ENCODE measurements at regions not wholly inside any gene's neighbourhood (a gene's known extent, or its start where the extent isn't known, plus 50 kb on each side); places are given as distances from the start of the nearest gene placed in this dataset.

DNA sequence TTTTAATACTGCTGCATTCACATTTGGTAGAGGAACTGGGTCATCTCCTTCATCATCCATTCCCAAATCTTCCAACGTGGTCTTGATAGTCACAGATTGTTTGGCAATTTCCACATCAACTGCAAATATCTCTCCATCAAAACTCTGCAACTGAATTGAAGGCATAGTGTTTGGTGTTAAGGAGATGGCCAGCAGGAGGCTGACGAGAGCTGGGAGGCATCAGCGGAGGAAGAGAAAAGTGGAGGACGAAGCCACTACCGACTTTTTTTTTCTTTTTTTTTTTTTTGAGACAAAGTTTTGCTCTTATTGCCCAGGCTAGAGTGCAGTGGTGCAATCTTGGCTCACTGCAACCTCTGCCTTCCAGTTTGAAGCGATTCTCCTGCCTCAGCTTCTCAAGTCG lies 205.0 kb upstream of the KCTD7 start:
- H3K36me3 Mint-ChIP-seq (ENCODE audit: insufficient read depth): peaks cover 13% of the 10 kb centered on the region
- DNase-seq (ENCODE audit: low spot score, unreplicated experiment): no peak
- H3K27ac Mint-ChIP-seq: no peak overlapping the region
- TF ChIP-seq CTCF (IDR thresholded peaks at IDR 0.05; ENCODE audit: unreplicated experiment): no peak
- H3K4me1 Mint-ChIP-seq (ENCODE audit: low read depth): no peaks in the 10 kb centered on the region
- H3K4me3 Mint-ChIP-seq (ENCODE audit: low read depth): no peak overlapping the region
- peaks cover 3% of the 10 kb centered on the region for H3K9me3 Mint-ChIP-seq (ENCODE audit: low read depth)
- H3K27me3 Mint-ChIP-seq: no peaks in the 10 kb centered on the region

- no peaks in the 10 kb centered on the region for H3K4me1 Mint-ChIP-seq (ENCODE audit: low read depth)
- no peaks in the 10 kb centered on the region for H3K27me3 Mint-ChIP-seq
- H3K27ac Mint-ChIP-seq: no peak overlapping the region
- no peak overlapping the region for H3K4me3 Mint-ChIP-seq (ENCODE audit: low read depth)
- H3K9me3 Mint-ChIP-seq (ENCODE audit: low read depth): peaks cover 3% of the 10 kb centered on the region
- DNase-seq (ENCODE audit: low spot score, unreplicated experiment): no peak
- TF ChIP-seq CTCF (IDR thresholded peaks at IDR 0.05; ENCODE audit: unreplicated experiment): no peak
- H3K36me3 Mint-ChIP-seq (ENCODE audit: insufficient read depth): peaks cover 14% of the 10 kb centered on the region
Observed at GRCh38 chr7:66426332-66426731, 202.3 kb upstream of the KCTD7 start.

DNA sequence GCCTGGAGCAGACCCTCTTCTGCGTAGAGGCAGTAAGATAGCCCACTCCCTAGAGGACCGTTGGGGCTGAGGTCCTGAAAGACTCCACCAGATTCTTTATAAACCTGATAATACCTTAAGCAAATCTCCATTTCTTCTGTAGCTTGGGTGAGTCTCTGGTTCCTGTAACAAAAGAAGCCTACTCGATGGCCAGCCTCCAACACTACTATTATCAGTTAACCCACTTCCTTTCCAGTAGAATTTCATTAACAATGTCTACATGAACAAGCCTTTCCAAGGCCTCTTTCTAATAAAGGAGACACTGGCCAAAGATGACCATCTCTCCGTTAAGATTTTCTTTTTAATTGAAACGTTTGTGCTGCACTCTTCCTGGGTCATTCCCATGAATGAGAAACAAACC lies 201.7 kb upstream of the KCTD7 start:
- no peak for TF ChIP-seq CTCF (IDR thresholded peaks at IDR 0.05; ENCODE audit: unreplicated experiment)
- no peak for DNase-seq (ENCODE audit: low spot score, unreplicated experiment)
- Mint-ChIP-seq H3K27me3 (no peaks in the 10 kb centered on the region), H3K27ac (no peak overlapping the region), H3K36me3 (ENCODE audit: insufficient read depth) (peaks cover 14% of the 10 kb centered on the region), H3K4me3 (ENCODE audit: low read depth) (no peak overlapping the region), H3K9me3 (ENCODE audit: low read depth) (peaks cover 3% of the 10 kb centered on the region), H3K4me1 (ENCODE audit: low read depth) (no peaks in the 10 kb centered on the region)

DNA sequence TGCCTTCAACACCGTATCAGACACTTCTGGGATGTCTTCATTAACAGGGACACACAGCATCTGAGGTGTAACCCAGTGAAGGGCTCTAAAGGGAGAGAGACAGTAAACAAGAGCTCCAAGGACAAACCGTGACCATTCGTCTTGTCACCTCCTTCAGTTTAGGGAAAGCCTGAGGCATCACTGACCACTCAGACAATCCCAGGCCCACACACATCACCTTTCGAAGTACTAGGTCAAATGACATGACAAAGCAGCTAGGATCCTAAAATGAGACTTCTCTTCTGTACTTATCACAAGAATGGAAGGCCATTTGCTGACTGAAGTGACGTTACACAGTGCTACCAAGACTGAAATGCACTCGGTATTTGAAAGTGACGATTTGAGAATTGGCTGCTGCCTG lies 200.7 kb upstream of the KCTD7 start:
- Mint-ChIP-seq H3K9me3 (ENCODE audit: low read depth) (peaks cover 3% of the 10 kb centered on the region), H3K27me3 (no peaks in the 10 kb centered on the region), H3K36me3 (ENCODE audit: insufficient read depth) (peaks cover 14% of the 10 kb centered on the region), H3K4me3 (ENCODE audit: low read depth) (no peak overlapping the region), H3K4me1 (ENCODE audit: low read depth) (no peaks in the 10 kb centered on the region), H3K27ac (no peak overlapping the region)
- no peak for TF ChIP-seq CTCF (IDR thresholded peaks at IDR 0.05; ENCODE audit: unreplicated experiment)
- DNase-seq (ENCODE audit: low spot score, unreplicated experiment): no peak

DNA sequence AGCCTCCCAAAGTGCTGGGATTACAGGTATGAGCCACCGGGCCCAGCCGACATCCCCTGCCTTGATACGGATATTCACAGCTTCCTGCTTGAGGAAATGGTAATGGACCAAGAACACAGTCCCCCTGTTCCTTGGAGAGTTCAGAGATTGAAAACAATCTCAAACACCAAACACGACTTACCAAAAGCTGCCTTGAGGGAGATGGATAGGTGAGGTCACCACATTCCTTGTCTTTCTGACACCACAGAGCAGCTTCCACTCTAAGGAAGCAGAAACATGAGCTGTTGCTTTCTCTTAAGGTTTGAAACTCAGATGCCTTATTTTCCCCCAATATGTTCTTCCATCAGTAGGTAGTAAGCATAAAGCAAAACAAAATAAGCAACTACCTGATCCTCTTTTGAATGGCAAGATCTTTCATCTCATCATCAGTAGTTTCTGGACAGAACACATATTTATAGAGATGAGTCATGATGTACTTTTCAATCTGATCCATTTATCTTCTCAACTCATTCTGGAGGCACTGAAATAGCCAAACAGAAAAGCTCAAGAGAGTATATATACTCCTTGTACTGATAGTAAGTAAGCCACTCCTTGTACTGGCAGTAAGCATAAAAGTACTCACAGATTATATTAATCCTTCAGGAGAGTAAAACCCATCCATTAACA lies 199.1 kb upstream of the KCTD7 start:
- Mint-ChIP-seq H3K27ac (no peak overlapping the region), H3K9me3 (ENCODE audit: low read depth) (peaks cover 3% of the 10 kb centered on the region), H3K4me1 (ENCODE audit: low read depth) (no peaks in the 10 kb centered on the region), H3K27me3 (no peaks in the 10 kb centered on the region), H3K36me3 (ENCODE audit: insufficient read depth) (peaks cover 11% of the 10 kb centered on the region), H3K4me3 (ENCODE audit: low read depth) (no peak overlapping the region)
- no peak for DNase-seq (ENCODE audit: low spot score, unreplicated experiment)
- TF ChIP-seq CTCF (IDR thresholded peaks at IDR 0.05; ENCODE audit: unreplicated experiment): no peak

All from progenitor cell of endocrine pancreas (in vitro differentiated cells).